IMR-90 (cell line): ENCODE measurements at regions not wholly inside any gene's neighbourhood (a gene's known extent, or its start where the extent isn't known, plus 50 kb on each side); places are given as distances from the start of the nearest gene placed in this dataset.

Experiments
- ATAC-seq: fragments of 200-7000 bp; cut with Tn5 transposase; 2 replicates; pipeline ENCODE4 v1.9.1; 2020; ENCODE audit warnings: low read depth, mild to moderate bottlenecking, moderate library complexity
- BruUV-seq: library from RNA; stranded (reverse); fragments of 400-500 nt; replicated peaks from 2 replicates; lab custom pipeline; 2021; lab: Mats Ljungman, UMichigan
- CTCF ChIA-PET: fragments of 300-600 bp; formaldehyde crosslinking; extraction: SDS; loops from one replicate; lab custom pipeline; 2021; ENCODE audit warnings: antibody characterized with exemption; lab: Yijun Ruan, JAX
- POLR2A ChIA-PET: fragments of 300-600 bp; sonication (Branson Sonifier 250); formaldehyde crosslinking; loops from one replicate; lab custom pipeline; 2022; ENCODE audit warnings: antibody characterized with exemption; ENCODE audit not compliant: unreplicated experiment; lab: Charles Lee
- DNase-seq: peaks from one replicate; pipeline ENCODE4 v3.0.0; 2013
- H2AFZ ChIP-seq: replicated peaks from 2 replicates; pipeline ENCODE3; 2013; ENCODE audit warnings: low read length, mild to moderate bottlenecking; ENCODE audit not compliant: poor library complexity
- H2AK5ac ChIP-seq: 2 replicates; pipeline ENCODE4 v1.6.1; 2013; ENCODE audit warnings: low read depth, low read length, inconsistent platforms
- H2AK9ac ChIP-seq: replicated peaks from 2 replicates; pipeline ENCODE3; 2013; ENCODE audit warnings: mild to moderate bottlenecking, low read depth, low read length, moderate library complexity; ENCODE audit not compliant: poor library complexity
- H2BK120ac ChIP-seq: 2 replicates; pipeline ENCODE4 v1.6.1; 2013; ENCODE audit warnings: low read depth, low read length, inconsistent platforms
- H2BK15ac ChIP-seq: 3 replicates; pipeline ENCODE4 v1.6.1; 2013; ENCODE audit warnings: low read depth, low read length, inconsistent platforms
- H2BK20ac ChIP-seq: 2 replicates; pipeline ENCODE4 v1.6.1; 2013; ENCODE audit warnings: low read depth, mild to moderate bottlenecking, inconsistent platforms, low read length, moderate library complexity
- H2BK5ac ChIP-seq: 2 replicates; pipeline ENCODE4 v1.6.1; 2013; ENCODE audit warnings: mild to moderate bottlenecking, low read depth, low read length, inconsistent platforms; ENCODE audit not compliant: poor library complexity, severe bottlenecking
- H3K14ac ChIP-seq: replicated peaks from 2 replicates; pipeline ENCODE4 v1.6.1; 2013; ENCODE audit warnings: low read depth, low read length, inconsistent platforms
- H3K18ac ChIP-seq: 2 replicates; pipeline ENCODE4 v1.6.1; 2013; ENCODE audit warnings: low read depth, low read length, control low read depth
- H3K23ac ChIP-seq: 2 replicates; pipeline ENCODE4 v1.6.1; 2013; ENCODE audit warnings: low read depth, low read length, inconsistent platforms
- H3K27ac ChIP-seq: 2 replicates; pipeline ENCODE4 v1.5.1; 2013; ENCODE audit warnings: mild to moderate bottlenecking, control low read depth, low read length; ENCODE audit not compliant: insufficient read depth
- H3K27me3 ChIP-seq: 2 replicates; pipeline ENCODE4 v1.6.1; 2013; ENCODE audit warnings: low read length; ENCODE audit not compliant: control insufficient read depth, insufficient read depth
- H3K36me3 ChIP-seq: 2 replicates; pipeline ENCODE4 v1.6.1; 2013; ENCODE audit warnings: low read length, mixed read lengths; ENCODE audit not compliant: control insufficient read depth, insufficient read depth
- H3K4ac ChIP-seq: 2 replicates; pipeline ENCODE4 v1.6.1; 2013; ENCODE audit warnings: low read depth, low read length, inconsistent platforms
- H3K4me1 ChIP-seq: 2 replicates; pipeline ENCODE4 v1.6.1; 2013; ENCODE audit warnings: low read length, mixed read lengths; ENCODE audit not compliant: control insufficient read depth, insufficient read depth
- H3K4me2 ChIP-seq: 2 replicates; pipeline ENCODE4 v1.6.1; 2013; ENCODE audit warnings: low read depth, mild to moderate bottlenecking, control low read depth, low read length, moderate library complexity
- H3K4me3 ChIP-seq: 2 replicates; pipeline ENCODE4 v1.5.1; 2013; ENCODE audit warnings: low read depth, mild to moderate bottlenecking, control low read depth, low read length, moderate library complexity; ENCODE audit not compliant: insufficient read depth
- H3K56ac ChIP-seq: 2 replicates; pipeline ENCODE4 v1.6.1; 2013; ENCODE audit warnings: low read length, inconsistent platforms; ENCODE audit not compliant: insufficient read depth; ENCODE audit errors: extremely low read depth
- H3K79me1 ChIP-seq, 2 experiments: 2 replicates each; pipeline ENCODE4 v1.6.1; 2013; ENCODE audit warnings: low read length in 2 of 2, inconsistent platforms in 1 of 2, low read depth in 1 of 2
- H3K9ac ChIP-seq: 2 replicates; pipeline ENCODE4 v1.6.1; 2013; ENCODE audit warnings: low read depth, low read length, control low read depth
- H3K9me1 ChIP-seq: 2 replicates; pipeline ENCODE4 v1.6.1; 2013; ENCODE audit warnings: low read length, inconsistent platforms; ENCODE audit not compliant: insufficient read depth
- H3K9me3 ChIP-seq: 2 replicates; pipeline ENCODE4 v1.6.1; 2013; ENCODE audit warnings: low read length; ENCODE audit not compliant: control insufficient read depth, insufficient read depth
- H4K20me1 ChIP-seq: 2 replicates; pipeline ENCODE4 v1.6.1; 2013; ENCODE audit warnings: low read length, inconsistent platforms; ENCODE audit not compliant: insufficient read depth
- H4K5ac ChIP-seq: 2 replicates; pipeline ENCODE4 v1.6.1; 2013; ENCODE audit warnings: mild to moderate bottlenecking, low read depth, low read length, control low read depth
- H4K8ac ChIP-seq, 2 experiments: 2 replicates each; pipeline ENCODE4 v1.6.1; 2013; ENCODE audit warnings: low read depth in 2 of 2, low read length in 2 of 2, control low read depth in 1 of 2, inconsistent platforms in 1 of 2
- H4K91ac ChIP-seq: 2 replicates; pipeline ENCODE4 v1.6.1; 2013; ENCODE audit warnings: low read depth, low read length, inconsistent platforms; ENCODE audit not compliant: insufficient read depth
- BHLHE40 ChIP-seq: fragments of 150-350 bp; IDR thresholded peaks from 2 replicates; pipeline ENCODE4 v1.6.1; 2016; ENCODE audit warnings: mild to moderate bottlenecking, low read depth, low read length
- CEBPB ChIP-seq: IDR thresholded peaks from 2 replicates; pipeline ENCODE4 v1.6.1; 2012; ENCODE audit warnings: low read depth, low read length, improper control_type of control experiment
- CHD1 ChIP-seq: IDR thresholded peaks from 2 replicates; pipeline ENCODE4 v1.6.1; 2012; ENCODE audit warnings: low read depth, low read length, improper control_type of control experiment
- CTCF ChIP-seq: conservative IDR thresholded peaks from 2 replicates; pipeline ENCODE4 v1.5.1; 2012; ENCODE audit warnings: mild to moderate bottlenecking, low read depth, low read length, improper control_type of control experiment
- ELK1 ChIP-seq: fragments of 150-350 bp; IDR thresholded peaks from 2 replicates; pipeline ENCODE4 v1.6.1; 2016; ENCODE audit warnings: low read depth, mild to moderate bottlenecking, low read length, moderate library complexity, borderline replicate concordance
- FOS ChIP-seq: fragments of 150-350 bp; IDR thresholded peaks from 2 replicates; pipeline ENCODE4 v1.6.1; 2016; ENCODE audit warnings: low read depth, low read length
- MAFK ChIP-seq: IDR thresholded peaks from 2 replicates; pipeline ENCODE4 v1.6.1; 2012; ENCODE audit warnings: low read depth, low read length, improper control_type of control experiment
- MAZ ChIP-seq: IDR thresholded peaks from 2 replicates; pipeline ENCODE4 v1.6.1; 2012; ENCODE audit warnings: low read depth, mild to moderate bottlenecking, low read length, improper control_type of control experiment, moderate library complexity, borderline replicate concordance
- MXI1 ChIP-seq: IDR thresholded peaks from 2 replicates; pipeline ENCODE4 v1.6.1; 2012; ENCODE audit warnings: low read depth, mild to moderate bottlenecking, low read length, moderate library complexity, borderline replicate concordance
- NFE2L2 ChIP-seq: fragments of 150-350 bp; IDR thresholded peaks from 2 replicates; pipeline ENCODE4 v1.6.1; 2016; ENCODE audit warnings: low read depth, mild to moderate bottlenecking, low read length
- POLR2A ChIP-seq: IDR thresholded peaks from 2 replicates; pipeline ENCODE4 v1.6.1; 2012; ENCODE audit warnings: mild to moderate bottlenecking, low read depth, low read length
- USF2 ChIP-seq: fragments of 150-350 bp; IDR thresholded peaks from 2 replicates; pipeline ENCODE4 v1.6.1; 2017; ENCODE audit warnings: mild to moderate bottlenecking, antibody characterized with exemption, low read length, low read depth
- WGBS, 2 experiments: methylation state at CpG; one replicate each; pipeline versions ENCODE4 v1.1.5 to v1.1.7; 2013; ENCODE audit warnings: missing lambda C conversion rate in 2 of 2; ENCODE audit not compliant: insufficient read length in 1 of 2; ENCODE audit errors: extremely low coverage in 2 of 2; 5-methylcytosine and 5-hydroxymethylcytosine counted together
- dilution Hi-C: fragments of 300-500 bp; cut with HindIII; formaldehyde crosslinking; loops from one replicate; pipeline ENCODE4 v1.14.3; 2018; ENCODE audit warnings: low sequenced_read_pairs; ENCODE audit not compliant: unreplicated experiment
- in situ Hi-C: fragments of 300-500 bp; cut with MboI; formaldehyde crosslinking; loops from 3 replicates; pipeline ENCODE4 v1.14.3; 2019; ENCODE audit warnings: low sequenced_read_pairs, inconsistent platforms, mixed read lengths
- intact Hi-C: fragments of 100-400 bp; cut with micrococcal nuclease; formaldehyde crosslinking; loops from 2 replicates; pipeline ENCODE4 v1.10.0; 2022

GRCh38 chr14:58817846-58818245 lies 180.1 kb downstream of the DACT1 start:
- Histone ChIP-seq H2AFZ (no peak overlapping the region), H2BK5ac (no peak overlapping the region), H4K8ac (no peak overlapping the region), H3K4ac (no peak overlapping the region), H3K27ac (no peak overlapping the region), H4K5ac (no peak overlapping the region), H3K14ac (no peak overlapping the region), H3K27me3 (peaks cover 2% of the 10 kb centered on the region; the same call in 1 of the 2 replicates), H3K56ac (no peak overlapping the region), H3K4me2 (no peak overlapping the region), H3K4me1 (peaks cover 2% of the 10 kb centered on the region), H2BK15ac (no peak overlapping the region), H3K9me1 (0 out of 2 replicates have a peak, but pooled peaks cover 2% of the 10 kb centered on the region), H4K91ac (no peak overlapping the region), H3K23ac (no peak overlapping the region), H3K18ac (peak overlapping the region; percentile 49), H3K79me1 (no peaks in the 10 kb centered on the region), H3K36me3 (no peaks in the 10 kb centered on the region), H3K4me3 (no peak overlapping the region), H2AK9ac (no peak overlapping the region), H4K20me1 (no peaks in the 10 kb centered on the region), H3K9me3 (no peaks in the 10 kb centered on the region), H3K9ac (no peak overlapping the region), H2BK120ac (no peak overlapping the region), H2AK5ac (no peak overlapping the region), H2BK20ac (no peak overlapping the region)
- POLR2A ChIA-PET, result no interaction called here
- intact Hi-C loops, result no loop called here
- DNase-seq, result peak; percentile 50
- no CpG with 5 or more reads among the region's 1 CpG for WGBS, 2 experiments
- BruUV-seq, result no TSS peak
- TF ChIP-seq ELK1 (no peak), MAZ (no peak), BHLHE40 (no peak), POLR2A (no peak), MAFK (no peak), NFE2L2 (no peak), MXI1 (no peak), FOS (0 out of 2 replicates have a peak, but pooled peaks have one; percentile 3), CHD1 (no peak), USF2 (no peak), CEBPB (peak; percentile 44; the same call in 1 of the 2 replicates), CTCF (no peak)
- dilution Hi-C loops, result no loop called here
- in situ Hi-C loops, result no loop called here
- ATAC-seq, result peak; percentile 43; the same call in 1 of the 2 replicates
- CTCF ChIA-PET, result interaction anchor here (1.0 kb wide), 1 partner anchor 34 kb away, joined by 3 read pairs; no protein-coding TSS in a partner anchor
